Thyroid gland (tissue), 4 donors: ENCODE measurements at regions not wholly inside any gene's neighbourhood (a gene's known extent, or its start where the extent isn't known, plus 50 kb on each side); places are given as distances from the start of the nearest gene placed in this dataset.

Experiments
- DNase-seq, 2 donors: peaks; one replicate each; pipeline ENCODE4 v3.0.0-alpha.2; 2019
- H3K27ac ChIP-seq, 3 donors: fragments of 200-600 bp; sonication (generic); 1 replicate in 2 of 3; 2 replicates in 1 of 3; pipeline ENCODE4 v1.5.1; 2016 to 2019; ENCODE audit warnings: mild to moderate bottlenecking in 1 of 3, moderate library complexity in 1 of 3
- H3K27me3 ChIP-seq: fragments of 200-600 bp; sonication (generic); one replicate; pipeline ENCODE4 v1.5.1; 2019
- H3K36me3 ChIP-seq, 2 donors: fragments of 200-600 bp; sonication (generic); one replicate each; pipeline ENCODE4 v1.5.1; 2016 to 2019
- H3K4me1 ChIP-seq, 2 donors: fragments of 200-600 bp; sonication (generic); one replicate each; pipeline ENCODE4 v1.5.1; 2017 to 2019
- H3K4me3 ChIP-seq, 3 donors: fragments of 200-600 bp; sonication (generic); replicated peaks in 1 of 3; 1 replicate in 2 of 3; 2 replicates in 1 of 3; pipeline ENCODE4 v1.5.1; 2016; ENCODE audit warnings: mild to moderate bottlenecking in 1 of 3
- H3K9me3 ChIP-seq: fragments of 200-600 bp; sonication (generic); one replicate; pipeline ENCODE4 v1.5.1; 2017
- CTCF ChIP-seq, 6 experiments: fragments of 200-600 bp in 3 of 6; fragments of 450-650 bp in 3 of 6; sonication (generic) in 3 of 6; IDR thresholded peaks; one replicate each; pipeline ENCODE4 v1.5.1; 2016 to 2019; ENCODE audit warnings: antibody characterized with exemption in 6 of 6, mild to moderate bottlenecking in 2 of 6, inconsistent platforms in 1 of 6, moderate library complexity in 1 of 6
- POLR2A ChIP-seq, 2 donors: fragments of 450-650 bp; IDR thresholded peaks; one replicate each; pipeline ENCODE4 v1.6.1; 2017; ENCODE audit warnings: antibody characterized with exemption in 2 of 2, mild to moderate bottlenecking in 2 of 2, moderate library complexity in 1 of 2
- WGBS, 2 donors: methylation state at CpG; one replicate each; pipeline ENCODE4 v1.1.5; 2017; 5-methylcytosine and 5-hydroxymethylcytosine counted together
- intact Hi-C: fragments of 100-400 bp; cut with DNase I; formaldehyde crosslinking; loops from one replicate; pipeline ENCODE4 v1.15.1; 2023

GRCh38 chr22:48081281-48081680 lies 1318.8 kb downstream of the TBC1D22A start:
- intact Hi-C loops, result no loop called here
- Histone ChIP-seq H3K27me3 (no peaks in the 10 kb centered on the region), H3K4me3 (no peak overlapping the region), H3K27ac (no peak overlapping the region), H3K9me3 (no peaks in the 10 kb centered on the region), H3K36me3 (no peaks in the 10 kb centered on the region), H3K4me1 (no peaks in the 10 kb centered on the region)
- TF ChIP-seq POLR2A (IDR thresholded peaks at IDR 0.05), result no peak
- WGBS, 2 donors, result 83 to 87% methylated on average over 16 of the region's 16 CpGs
- DNase-seq, result no peak

DNA sequence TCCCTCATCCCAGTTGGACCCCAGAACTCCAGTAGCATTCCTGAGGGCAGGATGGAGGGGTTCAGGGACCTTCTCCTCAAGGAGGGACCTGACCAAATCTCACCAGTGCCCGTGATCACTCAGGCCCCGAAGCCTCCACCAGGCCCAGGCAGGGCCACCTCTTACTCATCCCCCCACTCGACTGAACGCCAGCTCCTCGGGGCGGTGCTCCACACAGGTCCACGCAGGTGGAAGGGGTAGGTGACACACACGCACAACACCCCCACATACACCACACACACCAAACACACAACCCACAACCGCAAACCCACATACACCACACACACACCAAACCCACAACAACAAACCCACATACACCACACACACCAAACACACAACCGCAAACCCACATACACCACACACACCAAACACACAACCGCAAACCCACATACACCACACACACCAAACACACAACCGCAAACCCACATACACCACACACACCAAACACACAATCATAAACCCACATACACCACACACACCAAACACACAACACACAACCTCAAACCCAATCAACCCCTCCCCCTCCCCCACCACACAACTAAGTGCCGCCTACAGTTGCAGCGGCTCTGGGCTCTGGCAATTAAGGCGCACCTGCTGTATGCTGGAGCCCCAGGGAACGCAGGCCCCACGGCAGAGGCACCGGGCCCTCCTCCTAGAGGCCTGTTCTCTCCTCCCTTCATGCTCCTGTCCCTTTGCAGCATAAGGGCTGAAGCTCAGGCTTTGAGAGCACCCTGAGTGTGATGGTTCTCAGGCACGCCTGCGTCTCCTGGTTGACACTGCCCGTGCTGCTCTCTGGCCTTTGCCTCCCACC lies 1318.1 kb downstream of the TBC1D22A start:
- H3K4me1 ChIP-seq, result no peaks in the 10 kb centered on the region
- H3K36me3 ChIP-seq, result no peaks in the 10 kb centered on the region
- 85 to 95% methylated on average over 19 to 21 of the region's 21 CpGs for WGBS, 2 donors
- no peak overlapping the region for H3K4me3 ChIP-seq
- DNase-seq, result no peak
- no peaks in the 10 kb centered on the region for H3K27me3 ChIP-seq
- TF ChIP-seq CTCF (IDR thresholded peaks at IDR 0.05) (no peak), POLR2A (IDR thresholded peaks at IDR 0.05) (no peak)
- H3K27ac ChIP-seq, result no peak overlapping the region
- intact Hi-C loops, result no loop called here
- no peaks in the 10 kb centered on the region for H3K9me3 ChIP-seq

GRCh38 chr22:48079505-48080290 lies 1317.2 kb downstream of the TBC1D22A start:
- DNase-seq, result no peak
- intact Hi-C loops, result no loop called here
- H3K9me3 ChIP-seq, result no peaks in the 10 kb centered on the region
- H3K4me3 ChIP-seq, result no peak overlapping the region
- no peak overlapping the region for H3K27ac ChIP-seq
- H3K27me3 ChIP-seq, result no peaks in the 10 kb centered on the region
- WGBS, 2 donors, result 89 to 90% methylated on average over 21 of the region's 21 CpGs
- TF ChIP-seq CTCF (IDR thresholded peaks at IDR 0.05) (no peak), POLR2A (IDR thresholded peaks at IDR 0.05) (no peak)
- H3K36me3 ChIP-seq, result no peaks in the 10 kb centered on the region
- H3K4me1 ChIP-seq, result no peaks in the 10 kb centered on the region

GRCh38 chr22:48078825-48079224 lies 1316.4 kb downstream of the TBC1D22A start:
- intact Hi-C loops, result no loop called here
- no peaks in the 10 kb centered on the region for H3K4me1 ChIP-seq
- 77 to 83% methylated on average over 2 to 5 of the region's 5 CpGs for WGBS, 2 donors
- H3K36me3 ChIP-seq, result no peaks in the 10 kb centered on the region
- H3K9me3 ChIP-seq, result no peaks in the 10 kb centered on the region
- no peak overlapping the region for H3K27ac ChIP-seq
- TF ChIP-seq POLR2A (IDR thresholded peaks at IDR 0.05), result no peak
- TF ChIP-seq CTCF (IDR thresholded peaks at IDR 0.05), result no peak
- no peak overlapping the region for H3K4me3 ChIP-seq
- H3K27me3 ChIP-seq, result no peaks in the 10 kb centered on the region
- DNase-seq, result no peak

DNA sequence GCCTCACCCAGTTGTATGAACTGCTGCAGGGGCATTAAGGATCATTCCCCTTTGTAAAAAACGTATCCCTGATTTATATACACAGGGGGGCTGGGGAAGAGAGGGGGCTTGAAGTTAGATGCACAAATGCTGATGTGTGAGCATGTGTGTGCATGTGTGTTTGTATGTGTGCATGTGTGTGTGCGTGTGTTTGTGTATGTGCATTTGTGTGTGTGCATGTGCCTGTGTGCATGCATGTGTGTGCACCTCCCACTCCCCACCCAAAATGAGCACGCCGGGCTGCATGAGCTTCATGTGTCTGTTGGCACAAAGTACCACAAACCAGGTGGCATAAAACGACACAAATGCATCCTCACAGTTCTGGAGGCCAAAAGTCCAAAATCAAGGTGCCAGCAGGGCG lies 1315.2 kb downstream of the TBC1D22A start:
- WGBS, 2 donors, result 80 to 90% methylated on average over 6 of the region's 6 CpGs
- Histone ChIP-seq H3K36me3 (no peaks in the 10 kb centered on the region), H3K4me1 (no peaks in the 10 kb centered on the region), H3K27ac (no peak overlapping the region), H3K9me3 (no peaks in the 10 kb centered on the region), H3K27me3 (no peaks in the 10 kb centered on the region), H3K4me3 (no peak overlapping the region)
- intact Hi-C loops, result no loop called here
- TF ChIP-seq CTCF (IDR thresholded peaks at IDR 0.05) (no peak), POLR2A (IDR thresholded peaks at IDR 0.05) (no peak)
- DNase-seq, result no peak
